ENCODE measurements at regions not wholly inside any gene's neighbourhood (a gene's known extent, or its start where the extent isn't known, plus 50 kb on each side); places are given as distances from the start of the nearest gene placed in this dataset.
"Not testable (repeated sequence)": the region's sequence is repeated elsewhere in the genome, so short reads cannot be mapped to it uniquely, and the experiment has no call there.

DNA sequence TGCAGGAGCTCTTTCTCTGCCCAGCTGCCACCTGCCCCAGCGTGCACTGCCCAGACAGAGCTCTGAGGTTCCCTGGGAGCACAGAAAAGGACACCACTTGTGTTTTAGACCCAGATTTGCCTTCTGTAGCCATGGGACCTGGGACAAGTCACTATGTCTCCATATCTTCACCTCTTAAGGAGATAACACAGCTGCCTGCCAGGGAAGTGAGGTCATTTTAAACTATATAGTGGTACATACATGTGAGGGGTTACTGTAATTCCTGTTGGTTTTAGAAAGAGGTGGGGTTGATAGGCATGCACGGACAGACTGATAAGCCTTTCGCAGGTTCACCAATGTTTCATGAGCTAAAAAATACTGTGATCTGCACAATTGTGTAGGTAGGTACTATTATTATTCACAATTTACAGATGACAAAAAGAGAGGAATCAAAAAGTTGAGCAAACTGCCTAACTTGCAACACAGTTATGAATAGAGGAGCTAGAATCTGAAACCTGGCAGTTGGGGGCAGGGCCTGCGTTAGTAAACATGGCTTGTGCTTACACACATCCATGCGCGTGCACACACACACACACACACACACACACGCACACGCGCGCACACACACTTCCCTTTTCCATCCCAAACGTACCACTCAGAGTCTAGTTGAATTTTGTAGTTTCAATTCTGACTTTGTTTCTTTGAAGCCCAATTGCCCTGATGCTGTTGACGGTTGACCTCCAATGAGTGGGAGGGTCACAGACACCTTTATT, 193.6 kb downstream of the FAM43A start:
- no peak for DNase-seq (ENCODE audit: low read depth in 1 of 2, low spot score in 1 of 2)

DNA sequence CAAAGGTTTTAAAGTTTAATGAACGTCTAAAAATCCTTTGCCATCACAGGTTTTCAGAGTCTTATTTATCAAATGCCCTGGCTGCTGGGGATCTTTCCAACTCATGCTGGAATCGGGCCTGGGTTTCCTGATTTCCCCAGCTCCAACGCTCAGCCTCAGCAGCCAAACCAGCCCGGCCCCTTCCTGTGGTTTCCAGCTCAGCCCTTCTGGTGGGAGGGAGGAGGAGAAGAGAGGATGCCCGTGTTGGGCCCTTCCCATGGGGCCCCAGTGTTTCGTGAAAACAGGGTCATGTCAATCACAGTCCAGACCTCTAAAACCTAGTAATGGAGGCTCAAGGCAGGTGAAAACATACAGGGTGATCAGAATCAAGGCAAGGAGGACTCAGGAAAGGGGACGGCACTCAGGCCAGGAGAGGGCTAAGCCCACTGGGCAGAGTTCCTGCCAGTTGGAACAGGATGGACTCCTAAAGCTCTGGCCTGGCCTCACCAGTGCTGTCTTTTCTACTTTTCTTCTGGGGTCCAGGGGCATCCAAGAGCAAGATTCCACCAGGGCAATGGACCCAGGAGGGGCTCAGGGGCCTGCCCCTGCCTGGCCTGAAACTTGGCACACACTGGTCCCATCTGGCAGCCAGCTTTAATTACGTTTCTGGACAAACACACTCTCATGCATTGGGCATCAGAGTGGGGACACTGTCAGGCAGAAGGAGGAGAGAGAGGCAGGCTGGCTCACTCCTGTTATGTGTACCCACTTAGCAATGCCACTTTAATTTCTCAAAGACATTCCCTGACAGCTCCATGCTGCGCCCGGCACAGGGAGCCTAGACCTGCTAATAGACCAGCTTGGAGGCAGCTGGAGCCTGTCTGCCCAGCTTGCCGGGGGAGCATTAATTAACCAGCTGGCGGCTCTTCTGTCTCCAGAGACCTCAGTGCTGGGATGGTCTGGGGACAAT, 194.6 kb downstream of the FAM43A start:
- no peak for DNase-seq (ENCODE audit: low read depth in 1 of 2, low spot score in 1 of 2)

GRCh38 chr3:194880940-194881925, 195.6 kb downstream of the FAM43A start:
- no peak for DNase-seq (ENCODE audit: low read depth in 1 of 2, low spot score in 1 of 2)

DNA sequence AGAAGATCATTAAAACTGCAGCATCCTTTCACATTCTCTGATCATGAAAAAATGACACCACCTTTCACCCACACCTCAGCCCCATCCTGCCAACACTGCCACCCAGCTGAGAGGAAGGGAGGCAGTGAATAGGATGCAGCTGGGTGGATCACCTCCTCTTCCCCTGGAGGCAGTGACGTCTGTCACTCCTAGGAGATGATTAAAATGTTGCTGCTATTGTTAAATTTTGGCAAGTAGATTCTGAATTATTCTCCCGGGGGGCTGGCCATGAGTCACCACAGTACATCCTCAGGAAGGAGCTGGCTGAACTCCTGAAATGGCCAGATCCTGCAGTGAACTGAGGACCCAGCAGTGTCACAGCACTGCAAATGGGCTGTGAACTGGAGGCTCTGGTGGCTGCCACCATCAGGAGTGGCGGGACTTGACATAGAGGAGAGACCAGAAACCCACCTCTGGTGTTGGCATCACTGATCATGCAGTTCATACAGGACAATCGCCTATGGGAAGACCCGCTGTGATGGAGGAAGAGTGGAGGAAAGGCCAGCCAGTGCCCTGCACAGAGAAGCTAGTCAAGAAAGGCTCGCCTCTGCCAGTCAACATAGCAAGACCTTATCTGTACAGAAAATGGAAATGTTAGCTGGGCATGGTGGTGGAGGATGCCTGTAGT, 199.1 kb downstream of the FAM43A start:
- no peak for DNase-seq (ENCODE audit: low read depth in 1 of 2, low spot score in 1 of 2)

GRCh38 chr3:194885766-194886165, 200.1 kb downstream of the FAM43A start:
- no peak for DNase-seq (ENCODE audit: low read depth in 1 of 2, low spot score in 1 of 2)

GRCh38 chr3:194886836-194887235, 201.2 kb downstream of the FAM43A start:
- no peak for DNase-seq (ENCODE audit: low read depth in 1 of 2, low spot score in 1 of 2)

GRCh38 chr3:194888062-194888461, 202.4 kb downstream of the FAM43A start:
- DNase-seq (ENCODE audit: low read depth in 1 of 2, low spot score in 1 of 2) = not testable (repeated sequence)

DNA sequence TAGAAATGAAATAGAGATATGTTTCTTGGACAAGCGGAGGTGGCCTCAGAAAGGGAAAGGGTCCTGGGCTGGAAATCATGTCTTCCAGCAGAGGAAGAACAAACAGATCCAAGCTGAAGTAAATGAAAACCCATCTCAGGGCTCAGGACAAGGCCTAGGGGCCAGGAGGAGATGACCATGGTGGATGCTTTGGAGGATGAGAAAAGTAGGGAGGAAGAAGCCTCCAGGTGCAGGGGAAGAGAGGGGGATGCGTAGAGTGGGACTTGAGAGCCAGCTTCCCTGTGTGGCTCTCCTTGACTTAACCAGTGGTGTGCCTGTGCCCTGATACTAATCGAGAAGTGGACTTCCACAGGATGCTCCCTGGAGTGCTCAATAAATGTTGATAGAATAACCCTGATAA, 203.2 kb downstream of the FAM43A start:
- DNase-seq (ENCODE audit: low read depth in 1 of 2, low spot score in 1 of 2) = no peak

- DNase-seq (ENCODE audit: low read depth in 1 of 2, low spot score in 1 of 2) = no peak
Observed at GRCh38 chr3:194890091-194890490, 204.4 kb downstream of the FAM43A start.

DNA sequence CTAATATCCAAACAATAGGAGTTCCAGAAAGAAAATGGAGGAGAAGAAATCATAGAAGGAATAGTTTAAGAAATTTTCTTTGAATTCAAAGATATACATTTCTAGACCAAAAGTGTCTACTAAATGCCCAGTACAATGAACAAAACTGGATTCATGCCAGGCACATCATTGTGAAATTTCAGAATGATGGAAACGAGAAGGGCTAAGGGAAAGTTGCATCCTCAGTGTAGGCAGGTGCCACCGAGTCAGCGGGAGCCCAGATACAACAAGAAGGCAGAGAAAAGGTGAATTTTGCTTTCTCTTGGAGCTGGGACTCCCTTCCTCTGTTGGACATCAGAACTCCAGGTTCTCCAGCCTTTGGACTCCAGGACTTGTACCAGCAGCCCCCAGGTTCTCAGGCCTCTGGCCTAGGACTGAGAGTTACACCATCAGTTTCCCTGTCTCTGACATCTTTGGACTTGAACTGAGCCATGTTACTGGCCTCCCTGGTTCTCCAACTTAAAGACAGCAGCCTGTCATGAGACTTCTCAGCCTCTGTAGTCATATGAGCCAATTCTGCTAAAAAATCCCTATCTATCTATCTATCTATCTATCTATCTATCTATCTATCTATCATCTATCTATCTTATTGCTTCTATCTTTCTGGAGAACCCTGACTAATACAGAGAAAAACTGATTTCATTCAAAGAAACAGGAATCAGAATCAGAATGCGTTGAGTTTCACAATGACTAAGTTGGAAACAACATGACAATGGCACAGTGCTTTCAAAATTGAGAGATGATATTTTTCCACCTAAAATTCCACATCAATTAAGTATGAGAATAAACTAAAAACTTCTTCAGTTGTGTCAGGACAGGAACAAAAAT, 207.7 kb downstream of the FAM43A start:
- no peak for DNase-seq (ENCODE audit: low read depth in 1 of 2, low spot score in 1 of 2)

GRCh38 chr3:194894538-194894937, 208.9 kb downstream of the FAM43A start:
- DNase-seq (ENCODE audit: low read depth in 1 of 2, low spot score in 1 of 2) = no peak

DNA sequence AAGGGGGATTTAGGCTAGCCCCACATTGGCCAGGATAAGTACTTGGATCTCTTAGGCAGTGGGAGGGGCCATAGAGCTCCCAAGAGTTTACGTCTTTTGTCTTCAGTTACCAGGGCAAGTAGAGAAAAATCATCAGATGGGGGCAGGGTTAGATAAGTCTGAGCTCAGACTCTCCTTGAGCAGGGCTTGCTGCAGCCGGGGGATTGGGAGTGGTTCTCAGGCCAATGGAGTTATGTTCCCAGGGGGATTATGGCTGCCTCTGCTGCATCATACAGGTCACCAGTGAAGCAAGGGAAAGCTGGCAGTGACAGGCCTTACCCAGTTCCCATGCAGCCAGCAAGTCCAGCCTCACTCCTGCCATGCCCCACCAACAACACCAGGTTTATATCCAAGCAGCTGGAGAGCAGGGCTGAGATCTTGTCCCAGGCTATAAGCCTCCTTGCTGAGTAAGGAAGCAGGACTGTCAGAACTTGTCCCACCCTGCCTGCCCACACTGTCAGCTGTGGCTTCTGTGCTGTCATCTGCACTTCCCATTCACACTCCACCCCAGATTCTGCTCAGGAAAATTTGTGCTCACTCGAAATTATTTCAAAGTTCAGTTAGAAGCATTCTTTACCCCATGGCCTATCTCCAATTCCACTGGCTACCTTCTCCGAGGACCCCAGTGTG, 215.3 kb downstream of the FAM43A start:
- no peak for DNase-seq (ENCODE audit: low read depth in 1 of 2, low spot score in 1 of 2)

DNA sequence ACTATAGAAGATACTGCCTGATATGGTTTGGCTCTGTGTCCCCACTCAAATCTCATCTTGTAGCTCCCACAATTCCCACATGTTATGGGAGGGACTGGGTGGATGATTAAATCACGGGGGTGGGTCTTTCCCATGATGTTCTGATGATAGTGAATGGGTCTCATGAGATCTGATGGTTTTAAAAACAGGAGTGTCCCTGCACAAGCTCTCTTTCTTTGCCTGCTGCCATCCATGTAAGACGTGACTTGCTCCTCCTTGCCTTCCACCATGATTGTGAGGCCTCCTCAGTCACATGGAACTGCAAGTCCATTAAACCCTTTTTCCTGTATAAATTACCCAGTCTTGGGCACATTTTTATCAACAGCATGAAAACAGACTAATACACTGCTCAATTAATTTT, 217.8 kb downstream of the FAM43A start:
- DNase-seq (ENCODE audit: low read depth in 1 of 2, low spot score in 1 of 2) = not testable (repeated sequence)

DNA sequence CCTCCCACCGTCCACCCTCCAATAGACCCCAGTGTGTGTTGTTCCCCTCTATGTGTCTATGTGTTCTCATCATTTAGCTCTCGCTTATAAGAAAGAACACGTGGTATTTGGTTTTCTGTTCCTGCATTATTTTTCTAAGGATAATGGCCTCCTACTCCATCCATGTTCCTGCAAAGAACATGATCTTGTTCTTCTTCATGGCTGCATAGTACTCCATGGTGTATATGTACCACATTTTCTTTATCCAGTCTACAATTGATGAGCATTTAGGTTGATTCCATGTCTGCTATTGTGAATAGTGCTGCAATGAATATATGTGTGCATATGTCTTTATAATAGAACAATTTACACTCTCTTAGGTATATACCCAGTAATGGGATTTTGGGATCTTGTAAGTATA, 219.3 kb downstream of the FAM43A start:
- DNase-seq (ENCODE audit: low read depth in 1 of 2, low spot score in 1 of 2) = not testable (repeated sequence)

DNA sequence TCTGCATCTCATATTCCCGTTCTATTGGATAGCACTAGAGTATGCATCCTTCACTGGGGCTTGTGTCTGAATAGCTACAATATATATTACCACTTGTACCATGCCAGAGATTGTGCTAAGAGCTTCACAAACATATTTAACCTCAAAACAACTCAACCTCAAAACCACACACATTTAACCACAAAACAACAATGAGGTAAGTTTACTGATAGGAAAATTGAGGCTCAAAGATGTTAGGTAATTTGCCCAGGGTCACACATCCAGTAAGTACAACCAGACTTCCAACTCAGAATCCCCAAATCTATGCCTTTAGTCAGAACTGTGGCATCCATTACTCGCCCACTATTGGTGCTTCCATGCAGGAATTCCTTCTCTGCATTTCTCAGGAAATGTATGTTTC, 220.0 kb downstream of the FAM43A start:
- no peak for DNase-seq (ENCODE audit: low read depth in 1 of 2, low spot score in 1 of 2)

GRCh38 chr3:194906229-194906629, 220.5 kb downstream of the FAM43A start:
- DNase-seq (ENCODE audit: low read depth in 1 of 2, low spot score in 1 of 2) = no peak

- DNase-seq (ENCODE audit: low read depth in 1 of 2, low spot score in 1 of 2) = no peak
Observed at GRCh38 chr3:194906970-194907629, 221.4 kb downstream of the FAM43A start.

GRCh38 chr3:194907811-194908210, 222.1 kb downstream of the FAM43A start:
- DNase-seq (ENCODE audit: low read depth in 1 of 2, low spot score in 1 of 2) = no peak

Data from activated CD4-positive, alpha-beta T cell treated with anti-CD3 and anti-CD28 coated beads, Interleukin-2, amount 50 U/mL, for 24 hours (primary cell).